Activated CD4-positive, CD25-positive, alpha-beta regulatory T cell treated with anti-CD3 and anti-CD28 coated beads, Interleukin-2, amount 50 U/mL, for 16 hours (primary cell): ENCODE measurements at regions not wholly inside any gene's neighbourhood (a gene's known extent, or its start where the extent isn't known, plus 50 kb on each side); places are given as distances from the start of the nearest gene placed in this dataset.

Experiments used
- DNase-seq: peaks from one replicate; pipeline ENCODE4 v3.0.0-alpha.2; 2020; ENCODE audit warnings: low read depth, low spot score

DNA sequence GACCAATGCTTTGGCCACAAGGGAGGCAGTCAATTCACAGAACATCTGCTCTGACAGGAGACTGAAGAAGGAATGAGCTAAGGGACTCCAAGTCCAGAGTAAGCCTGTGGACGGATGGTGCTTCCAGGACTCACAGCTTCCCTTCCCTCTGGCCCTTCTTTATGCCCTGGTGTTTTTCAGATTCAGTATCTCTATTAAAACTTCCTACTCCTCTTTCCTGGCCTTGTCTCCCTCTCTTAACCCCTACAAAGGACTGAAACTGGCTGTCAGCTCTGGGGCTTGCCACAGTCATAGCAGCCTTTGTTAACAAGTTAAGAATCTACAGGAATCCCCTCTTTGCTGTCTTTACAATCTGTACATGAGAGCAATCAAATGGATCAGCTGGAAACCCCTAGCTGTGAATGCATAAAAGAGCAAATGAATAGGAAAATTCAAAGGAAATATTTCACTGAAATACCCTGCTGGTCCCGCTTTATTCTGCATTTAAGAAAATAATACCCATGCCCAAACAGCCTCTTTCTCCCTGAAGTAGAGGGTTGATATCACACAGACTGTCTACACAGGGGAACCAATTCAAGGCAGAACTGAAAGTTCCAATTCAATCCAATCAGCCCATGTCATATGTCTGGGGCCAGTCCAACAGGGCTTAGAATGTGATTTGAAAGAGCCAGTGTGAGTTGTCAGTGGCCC, 192.3 kb downstream of the MZT1 start:
- DNase-seq = no peak

DNA sequence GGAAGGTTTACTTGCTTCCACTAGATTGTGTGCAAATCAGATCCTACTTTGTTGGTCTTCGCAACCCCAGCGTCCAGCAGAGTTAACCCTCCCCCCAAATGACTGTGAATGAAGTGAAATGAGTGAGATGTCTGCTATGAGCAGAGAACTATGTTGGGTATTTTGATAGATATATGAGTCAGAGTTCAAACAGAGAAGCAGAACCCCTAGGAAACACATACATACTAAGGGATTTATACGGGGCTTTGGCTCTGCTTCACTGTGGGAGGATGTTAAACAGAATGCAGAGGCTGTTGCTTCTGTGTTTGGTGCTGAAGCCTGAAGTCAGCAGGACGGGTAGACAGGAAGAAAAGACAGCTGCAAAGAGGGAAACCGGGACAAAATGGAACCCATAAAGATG, 197.0 kb downstream of the MZT1 start:
- DNase-seq = no peak

DNA sequence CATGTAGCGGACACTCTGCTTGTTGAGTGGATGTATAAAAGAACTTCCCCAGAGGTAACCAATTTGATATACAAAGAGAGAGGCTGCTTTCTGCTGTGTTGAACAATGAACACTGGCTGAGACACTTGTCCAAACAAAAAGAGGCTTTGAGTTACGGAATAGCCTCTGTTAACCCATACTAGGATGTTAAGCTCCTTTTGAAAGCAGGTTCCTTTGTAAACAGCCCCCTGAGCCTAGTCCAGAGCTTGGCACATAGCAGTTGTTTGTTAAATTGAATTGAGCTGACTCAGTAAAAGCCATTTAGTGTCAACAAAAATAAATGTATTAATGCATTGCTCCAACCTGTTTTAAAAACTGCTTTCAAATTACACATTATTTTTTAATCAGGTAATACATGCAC, 200.1 kb downstream of the MZT1 start:
- no peak for DNase-seq

DNA sequence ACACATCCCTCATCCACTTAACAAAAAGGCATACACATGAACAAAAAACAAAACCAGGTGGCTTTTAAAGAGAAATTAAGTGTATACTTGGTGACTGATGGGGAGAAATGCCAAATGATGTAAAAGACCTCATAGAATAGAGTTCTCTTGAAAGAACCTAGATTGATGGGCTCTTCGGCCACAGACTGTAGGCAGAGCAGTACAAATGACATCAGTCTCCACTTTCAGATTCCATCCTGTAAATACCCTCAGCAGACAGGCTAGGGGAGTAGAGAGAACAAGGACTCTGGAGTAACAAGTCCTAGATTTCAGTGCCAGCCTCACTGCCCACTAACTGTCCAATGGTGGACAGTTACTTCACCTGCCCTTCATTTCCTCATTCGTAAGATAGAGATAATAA, 203.8 kb downstream of the MZT1 start:
- DNase-seq = no peak

DNA sequence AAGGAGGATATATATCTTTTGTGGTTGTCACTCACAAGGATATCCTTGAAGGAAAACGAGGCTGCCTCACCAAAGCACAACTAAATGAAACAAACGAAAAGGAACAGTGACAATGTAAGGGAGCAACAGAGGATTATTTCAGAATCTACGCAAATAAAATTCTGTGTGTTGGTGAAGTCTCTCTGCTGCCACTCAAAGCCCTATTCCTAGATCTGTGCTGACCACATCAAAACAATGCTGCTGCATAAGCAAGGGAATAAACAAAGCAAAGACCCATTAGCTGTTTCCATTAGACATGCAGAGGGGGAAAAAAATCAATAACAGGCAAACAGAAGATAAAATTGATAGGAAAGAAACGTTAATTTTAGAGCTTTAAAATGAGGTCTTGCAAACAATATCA, 204.4 kb downstream of the MZT1 start:
- no peak for DNase-seq

DNA sequence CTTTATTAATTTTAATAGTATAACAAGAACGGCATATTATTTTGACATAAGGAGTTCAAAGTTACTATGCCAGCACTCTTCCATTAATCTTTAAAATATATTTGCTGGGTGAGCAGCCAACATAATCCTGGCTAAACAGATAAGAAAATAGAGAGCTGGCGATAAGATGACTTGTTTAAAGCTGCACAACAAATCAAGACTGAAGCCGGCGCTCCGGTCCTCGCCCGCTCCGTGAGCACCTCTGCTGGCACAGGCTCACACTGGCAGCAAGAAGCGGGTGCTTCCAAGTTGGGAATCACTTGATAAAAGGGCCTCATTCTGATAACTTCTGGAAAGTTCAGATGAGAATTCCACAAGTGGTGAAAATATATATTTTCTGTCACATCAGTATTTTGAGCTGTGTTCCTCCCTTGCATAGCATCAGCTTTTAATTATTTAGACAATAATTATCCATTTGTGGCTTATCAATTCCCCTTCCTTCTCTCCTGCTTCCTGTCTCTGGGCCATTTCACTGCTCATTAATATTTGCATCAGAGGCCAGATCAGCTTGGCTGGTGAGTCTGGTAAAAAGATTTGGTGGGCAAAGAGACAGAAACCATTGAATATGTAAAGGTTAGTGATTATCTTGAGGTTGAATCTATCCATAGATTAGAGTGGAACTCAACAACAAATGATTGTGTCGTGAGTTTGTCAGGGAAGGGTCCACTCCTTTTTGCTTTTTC, 205.3 kb downstream of the MZT1 start:
- no peak for DNase-seq

DNA sequence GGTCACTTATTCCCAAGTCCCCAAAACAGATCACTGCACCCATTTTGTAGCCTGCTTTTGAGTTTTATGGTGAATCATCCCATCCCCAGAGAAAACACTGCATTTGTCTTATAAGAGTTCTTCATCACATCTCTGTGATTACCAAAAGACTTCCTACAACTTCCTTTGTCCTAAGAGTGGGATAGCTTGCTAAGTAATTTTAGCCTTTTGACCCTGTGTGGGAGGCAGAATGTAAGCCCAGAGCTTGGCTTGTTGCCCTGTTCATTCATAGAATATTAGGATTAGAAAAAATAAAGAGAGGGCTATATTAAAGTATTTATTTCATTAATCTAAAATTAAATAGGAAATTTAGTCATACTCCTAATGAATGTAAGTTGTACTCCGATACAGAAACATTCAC, 213.3 kb downstream of the MZT1 start:
- no peak for DNase-seq

DNA sequence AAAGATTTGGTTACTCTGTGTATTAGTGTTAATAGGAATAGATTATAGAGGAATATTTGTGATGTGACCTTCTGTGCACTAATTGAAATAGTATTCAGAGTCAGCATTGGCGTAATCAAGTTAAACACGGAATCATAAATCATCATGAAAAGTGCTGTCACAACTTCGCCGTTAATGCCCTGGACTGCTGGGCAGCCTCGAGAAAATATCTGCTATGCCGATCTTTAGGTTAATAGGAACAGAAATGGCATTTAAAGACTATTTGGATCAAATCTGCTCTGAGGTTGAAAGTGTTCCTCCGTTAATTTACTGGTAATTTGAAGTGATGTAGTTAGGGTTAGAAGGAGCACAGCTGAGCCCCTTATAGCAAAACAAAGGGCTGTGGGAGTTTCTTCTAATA, 219.0 kb downstream of the MZT1 start:
- DNase-seq = no peak

DNA sequence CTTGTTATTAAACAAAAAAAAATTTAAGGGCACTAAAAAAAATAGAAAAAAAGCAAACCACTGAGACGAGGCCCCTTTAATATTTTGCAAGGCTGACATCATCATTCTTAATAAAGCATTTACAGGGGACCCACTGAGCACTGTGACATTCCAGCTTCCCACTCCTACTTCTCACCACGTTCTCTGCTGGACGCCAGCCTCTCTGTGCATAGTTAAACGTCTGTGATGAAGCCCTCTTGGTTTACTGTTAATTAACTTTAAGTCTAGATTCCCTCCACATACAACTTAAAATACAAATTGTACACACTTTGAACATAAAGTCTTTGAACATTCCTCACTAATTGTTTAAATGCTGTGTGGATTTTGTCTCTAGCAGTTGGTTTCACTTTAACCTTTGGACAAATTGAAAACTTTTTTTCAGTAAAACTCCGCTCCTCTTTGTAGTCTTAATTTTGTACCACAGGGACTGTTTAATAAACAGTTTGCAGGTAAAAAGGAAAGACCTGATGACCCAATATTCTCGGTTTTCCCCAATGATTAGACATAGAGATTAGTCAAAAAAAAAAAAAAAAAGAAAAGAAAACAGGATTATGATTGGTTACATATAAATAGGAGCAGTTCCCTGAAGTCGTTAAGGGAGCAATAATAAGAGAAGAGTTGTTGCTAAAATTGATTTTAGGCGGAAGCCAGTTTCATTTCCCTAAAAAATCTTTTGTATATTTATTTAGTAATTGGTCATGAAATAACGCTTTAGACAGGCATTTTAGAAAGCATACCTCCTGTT, 219.8 kb downstream of the MZT1 start:
- no peak for DNase-seq

DNA sequence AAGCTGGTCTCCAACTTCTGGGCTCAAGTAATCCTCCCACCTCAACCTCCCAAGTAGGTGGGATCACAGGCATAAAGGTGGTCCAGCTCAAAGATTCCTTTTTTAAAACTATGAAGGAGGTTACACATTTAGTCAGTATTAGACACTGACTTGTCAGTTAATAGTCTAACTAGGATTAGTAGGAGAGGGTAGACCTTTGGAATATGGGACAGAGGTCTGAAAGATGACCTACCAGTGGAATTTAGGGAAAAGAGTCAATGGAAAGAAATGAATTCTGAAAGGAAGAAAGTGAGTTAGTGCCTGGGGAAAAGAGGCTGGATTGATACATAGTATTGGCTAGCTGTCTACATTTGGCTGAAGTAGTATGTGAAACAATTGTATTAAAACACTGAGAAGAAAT, 220.7 kb downstream of the MZT1 start:
- no peak for DNase-seq

DNA sequence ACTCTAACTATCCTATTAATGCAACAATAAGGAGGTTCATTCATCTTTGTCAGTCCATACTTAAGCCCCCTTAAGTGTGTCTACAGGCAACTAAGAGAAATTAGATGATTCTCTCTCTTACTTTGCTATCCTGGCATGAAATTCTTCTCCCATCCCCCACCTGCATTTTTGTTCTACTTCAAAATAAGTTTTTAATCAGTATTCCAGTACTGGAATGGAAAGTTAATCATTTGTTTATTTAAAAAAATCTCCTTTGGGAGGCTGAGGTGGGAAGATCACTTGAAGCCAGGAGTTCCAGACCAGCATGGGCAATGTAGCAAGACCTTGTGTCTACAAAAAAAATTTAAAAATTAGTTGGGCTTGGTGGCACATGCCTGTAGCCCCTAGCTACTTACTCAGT, 222.1 kb downstream of the MZT1 start:
- DNase-seq = no peak

DNA sequence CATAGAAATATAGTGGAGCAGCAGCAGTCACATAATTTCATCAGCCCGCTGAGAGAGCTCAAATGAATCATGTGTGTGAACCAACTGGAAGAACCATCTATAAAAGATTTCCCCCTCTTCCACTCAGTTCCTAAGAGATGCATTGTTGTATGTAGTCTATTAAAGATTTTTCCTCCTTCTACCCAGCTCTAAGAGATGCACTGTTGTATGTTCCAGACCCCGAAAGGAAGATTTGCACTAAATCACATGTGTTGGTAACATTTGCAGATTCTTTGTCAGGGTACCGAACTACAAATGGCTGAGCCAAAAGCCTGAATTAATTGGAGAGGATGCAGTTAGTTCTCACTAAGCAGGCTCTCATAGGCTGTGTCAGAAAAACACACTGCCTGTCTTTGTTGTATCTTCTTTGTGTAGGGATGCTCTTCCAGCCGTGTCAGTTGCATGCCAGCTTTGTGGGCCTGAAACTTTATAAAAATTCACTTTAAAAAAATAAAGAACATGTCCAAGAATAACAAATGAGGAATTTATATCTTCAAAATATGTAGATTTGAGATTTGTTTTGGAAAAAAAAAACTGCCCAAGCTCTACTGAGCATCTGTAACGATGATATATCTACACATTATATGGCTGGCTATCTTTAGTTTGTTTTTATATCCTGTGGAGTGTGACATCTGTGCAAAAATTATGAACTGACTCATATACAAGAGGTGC, 223.1 kb downstream of the MZT1 start:
- DNase-seq = no peak

DNA sequence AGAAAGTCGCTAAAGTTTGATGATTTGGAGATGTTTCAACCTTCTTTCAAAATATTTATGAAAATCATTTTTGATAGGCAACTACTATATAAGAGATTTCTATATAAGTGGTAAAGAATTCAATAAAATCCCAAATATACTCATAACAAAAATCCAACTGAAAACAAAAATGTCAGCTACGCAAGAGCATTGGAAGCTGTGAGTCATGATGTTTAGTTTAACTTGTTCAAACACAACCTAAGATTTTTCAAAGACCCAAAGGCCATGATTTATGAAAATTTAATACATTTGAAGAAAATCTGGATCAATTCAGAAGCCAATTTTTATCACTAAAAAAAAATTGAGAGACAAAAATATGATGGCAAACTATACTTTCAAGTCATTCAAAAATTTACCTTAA, 226.6 kb downstream of the MZT1 start:
- DNase-seq = no peak

DNA sequence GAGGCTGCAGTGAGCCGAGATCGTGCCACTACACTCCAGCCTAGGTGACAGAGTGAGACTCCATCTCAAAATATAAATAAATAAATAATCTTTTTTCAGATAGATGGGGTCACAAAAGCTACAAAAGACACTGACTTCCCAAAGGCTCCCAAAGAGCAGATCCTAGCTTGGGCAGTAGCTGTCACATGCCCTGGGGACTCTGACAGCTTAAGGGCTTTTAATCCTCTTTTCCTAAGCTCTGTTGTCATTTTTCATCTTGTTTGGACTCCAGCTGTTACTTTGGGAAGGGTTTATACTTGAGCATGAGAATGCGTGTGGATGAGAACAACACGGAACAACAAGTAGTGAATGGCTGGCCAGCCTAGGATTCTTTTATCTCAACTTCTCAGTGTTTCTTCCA, 231.7 kb downstream of the MZT1 start:
- no peak for DNase-seq

DNA sequence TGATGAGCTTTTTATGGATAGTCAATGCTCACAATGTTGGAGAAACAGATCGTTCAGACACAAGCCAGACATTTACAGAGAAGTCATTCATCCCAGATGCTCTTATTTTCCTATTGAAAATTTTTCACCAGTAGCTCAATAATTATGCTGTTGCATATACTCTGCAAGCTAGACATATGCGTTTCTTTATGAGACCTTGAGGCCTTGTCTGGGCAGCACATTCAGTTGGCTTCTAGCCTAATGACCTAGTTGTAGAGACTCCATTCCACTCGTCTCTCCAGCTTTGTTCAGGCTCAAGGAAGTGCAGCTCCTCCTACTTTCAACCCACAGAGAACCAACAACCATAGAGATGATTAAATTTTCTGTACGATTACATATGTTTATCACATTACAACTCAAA, 237.7 kb downstream of the MZT1 start:
- no peak for DNase-seq

DNA sequence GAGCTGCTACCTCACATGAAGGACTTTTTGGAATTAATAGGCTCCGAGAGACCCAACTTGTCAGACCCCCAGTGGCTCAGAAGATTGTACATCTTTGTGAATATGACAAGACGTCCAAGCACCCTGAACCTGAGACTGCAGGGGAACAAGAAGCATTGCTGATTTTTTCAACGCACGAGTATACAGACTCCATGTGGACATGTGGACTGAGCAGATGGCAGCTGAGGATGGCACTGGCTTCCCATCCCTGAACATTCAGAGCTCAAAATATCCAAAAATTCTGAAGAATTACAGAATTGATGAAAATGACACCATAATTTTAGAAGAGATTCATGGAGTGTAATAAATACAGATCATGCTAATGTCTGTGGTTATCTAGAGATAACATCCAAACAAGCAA, 254.1 kb downstream of the MZT1 start:
- DNase-seq = no peak

DNA sequence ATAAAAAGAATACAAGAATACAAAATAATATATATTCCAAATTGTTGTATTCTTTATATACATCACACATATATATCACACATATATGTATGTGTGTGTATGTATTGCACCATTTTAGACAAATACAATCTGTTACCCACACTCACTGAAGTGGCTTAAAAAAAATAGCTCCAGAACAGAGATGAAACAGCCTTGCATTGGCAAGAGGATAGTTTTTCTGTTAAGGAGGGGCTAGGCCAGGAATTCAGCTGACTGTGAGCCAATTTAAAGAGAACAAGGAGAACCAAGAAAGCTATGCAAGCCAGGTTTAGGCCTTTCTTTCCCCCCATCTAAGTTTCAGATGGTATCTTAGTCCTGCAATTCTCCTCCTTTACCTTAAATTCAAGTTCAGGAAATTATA, 257.5 kb downstream of the MZT1 start:
- DNase-seq = no peak

DNA sequence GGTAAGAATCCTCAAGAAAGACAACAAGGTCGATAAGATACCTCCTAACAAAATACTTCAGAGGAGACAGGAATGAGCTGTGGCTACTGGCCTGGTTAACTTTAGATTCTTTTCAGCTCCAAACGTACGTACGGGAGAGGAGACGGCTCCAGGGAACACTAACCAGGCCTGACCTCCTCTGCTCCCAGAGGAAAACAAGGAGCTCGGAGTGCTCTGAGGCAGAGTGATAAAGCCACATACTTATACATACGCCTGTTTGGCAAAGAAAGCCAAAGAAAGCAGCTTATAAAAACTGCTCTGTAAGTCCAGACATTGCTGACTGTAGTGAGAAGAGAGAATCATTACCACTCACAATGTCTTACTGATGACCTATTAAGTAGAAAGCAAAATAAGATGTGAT, 263.9 kb downstream of the MZT1 start:
- no peak for DNase-seq

DNA sequence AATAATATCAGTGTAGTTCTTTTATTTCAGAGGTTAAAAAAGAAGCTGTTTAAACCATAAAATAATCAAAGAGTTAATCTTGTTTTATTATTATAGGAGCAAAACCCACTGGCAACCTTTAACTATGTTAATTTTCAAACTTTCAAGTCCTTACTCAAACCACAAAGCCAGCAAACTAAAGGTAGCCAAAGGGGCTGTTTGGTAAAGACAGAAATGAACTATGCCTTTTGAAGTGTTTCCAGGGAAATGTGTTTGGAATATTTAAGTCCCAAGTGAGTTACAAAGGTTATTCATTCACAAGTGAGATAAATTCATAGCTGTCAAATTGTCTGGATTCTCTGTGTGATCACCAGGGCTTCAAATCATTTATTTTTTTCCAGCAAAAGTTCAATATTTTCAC, 264.7 kb downstream of the MZT1 start:
- no peak for DNase-seq

DNA sequence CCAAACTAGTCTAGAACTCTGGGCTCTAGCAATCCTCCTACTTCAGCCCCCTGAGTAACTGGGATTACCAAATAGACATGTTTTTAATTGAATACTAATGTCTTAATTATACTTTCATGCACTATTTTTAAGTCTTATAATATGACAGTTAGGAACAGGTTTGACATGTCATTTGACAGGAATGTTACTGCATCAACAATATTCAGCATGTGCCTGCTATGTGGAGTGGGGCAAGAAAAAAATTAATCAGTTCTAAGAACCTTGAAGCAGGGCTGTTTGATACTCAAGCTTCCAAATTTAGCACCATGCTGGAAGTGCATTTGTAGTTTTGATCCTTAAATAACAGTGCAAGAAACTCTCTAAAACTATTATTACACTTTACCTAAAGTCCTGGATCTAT, 265.3 kb downstream of the MZT1 start:
- no peak for DNase-seq

DNA sequence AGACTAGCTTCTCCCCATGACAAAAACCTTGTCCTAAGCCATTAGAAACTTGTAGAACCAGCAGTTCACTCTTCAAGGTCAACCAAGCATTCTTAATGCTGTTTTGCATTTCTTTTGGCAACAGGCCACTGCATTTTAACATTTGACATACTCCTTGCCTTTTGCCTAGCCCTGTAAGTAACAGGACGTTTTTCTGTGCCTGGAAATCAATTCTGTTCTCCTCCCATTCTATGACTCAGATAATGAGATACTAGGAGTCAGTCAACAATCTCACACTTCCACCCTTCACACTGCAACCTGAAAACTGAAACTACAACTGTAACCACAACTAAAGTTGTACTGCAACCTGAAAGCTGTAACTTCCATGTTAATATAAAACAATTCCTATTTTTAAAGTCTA, 268.7 kb downstream of the MZT1 start:
- no peak for DNase-seq

DNA sequence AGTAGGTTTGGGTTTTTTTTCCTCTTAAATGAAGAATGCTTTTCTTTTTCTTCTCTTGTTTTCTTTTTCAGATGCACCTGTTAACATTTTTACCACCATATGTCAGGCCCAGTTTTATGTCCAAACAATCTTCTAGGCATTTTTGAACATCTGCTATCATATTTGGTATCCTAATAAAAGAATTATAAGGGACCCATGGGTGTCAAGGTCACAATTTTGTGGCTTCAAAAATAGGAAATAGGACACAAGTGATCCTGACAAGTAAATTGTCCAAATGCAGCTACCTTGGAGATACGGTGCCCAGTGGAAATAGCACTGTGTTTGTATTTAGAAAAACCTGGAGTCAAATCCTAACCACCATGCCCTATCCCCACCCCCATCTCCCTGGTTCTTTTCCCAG, 270.3 kb downstream of the MZT1 start:
- DNase-seq = no peak
